BJ (cell line): ENCODE measurements at regions not wholly inside any gene's neighbourhood (a gene's known extent, or its start where the extent isn't known, plus 50 kb on each side); places are given as distances from the start of the nearest gene placed in this dataset.
"Not testable (repeated sequence)": the region's sequence is repeated elsewhere in the genome, so short reads cannot be mapped to it uniquely, and the experiment has no call there.

Experiments used
- CTCF ChIA-PET: fragments of 350-600 bp; formaldehyde crosslinking; extraction: SDS; loops from one replicate; lab custom pipeline; 2021; ENCODE audit warnings: antibody characterized with exemption, inconsistent platforms; lab: Yijun Ruan, JAX
- POLR2A ChIA-PET: fragments of 300-600 bp; sonication (Branson Sonifier 250); formaldehyde crosslinking; extraction: SDS; loops from one replicate; lab custom pipeline; 2021; ENCODE audit warnings: antibody characterized with exemption; lab: Charles Lee
- DNase-seq: peaks from one replicate; pipeline ENCODE4 v3.0.0-alpha.2; 2011; ENCODE audit warnings: low read depth
- H3K27me3 ChIP-seq: 2 replicates; pipeline ENCODE4 v1.6.0; 2011; ENCODE audit warnings: low read length; ENCODE audit not compliant: control insufficient read depth, insufficient read depth
- H3K36me3 ChIP-seq: 2 replicates; pipeline ENCODE4 v1.5.1; 2011; ENCODE audit warnings: low read length; ENCODE audit not compliant: control insufficient read depth, insufficient read depth
- H3K4me3 ChIP-seq: 2 replicates; pipeline ENCODE4 v1.5.1; 2011; ENCODE audit warnings: low read depth, mild to moderate bottlenecking, control low read depth, low read length
- CTCF ChIP-seq: IDR thresholded peaks from 2 replicates; pipeline ENCODE4 v1.5.1; 2011; ENCODE audit warnings: low read depth, mild to moderate bottlenecking, control low read depth, inconsistent platforms, low read length, moderate library complexity; ENCODE audit not compliant: insufficient read depth

- ChIA-PET CTCF (interaction anchor here (0.7 kb wide), 1 partner anchor 20 kb away, joined by 3 read pairs; no protein-coding TSS in a partner anchor), POLR2A (no interaction called here)
- H3K27me3 ChIP-seq = no peaks in the 10 kb centered on the region
- H3K36me3 ChIP-seq = no peaks in the 10 kb centered on the region
- DNase-seq = no peak
- H3K4me3 ChIP-seq = no peak overlapping the region
- TF ChIP-seq CTCF = no peak
These were observed 139.9 kb upstream of the ELL2 start for GRCh38 chr5:96101358-96102089.

- DNase-seq, H3K27me3 ChIP-seq, H3K4me3 ChIP-seq, H3K36me3 ChIP-seq, POLR2A ChIA-PET: not testable (repeated sequence)
- CTCF ChIA-PET = interaction anchor here (0.6 kb wide), 1 partner anchor 14 kb away, joined by 3 read pairs; no protein-coding TSS in a partner anchor
These were observed 135.8 kb upstream of the ELL2 start for GRCh38 chr5:96097488-96097887.

- no peak overlapping the region for H3K4me3 ChIP-seq
These were observed 135.1 kb upstream of the ELL2 start for GRCh38 chr5:96096724-96097123.

GRCh38 chr5:96094904-96095303 lies 133.3 kb upstream of the ELL2 start:
- ChIA-PET CTCF (interaction anchor here (0.5 to 2.0 kb wide), 3 partner anchors 13 to 176 kb away, joined by 3 to 6 read pairs (median 4); no protein-coding TSS in a partner anchor), POLR2A (no interaction called here)
- no peaks in the 10 kb centered on the region for H3K27me3 ChIP-seq
- H3K4me3 ChIP-seq = no peak overlapping the region
- TF ChIP-seq CTCF = no peak
- no peak for DNase-seq
- no peaks in the 10 kb centered on the region for H3K36me3 ChIP-seq

More at GRCh38 chr5:96096724-96097123, 135.1 kb upstream of the ELL2 start:
- DNase-seq = no peak
- POLR2A ChIA-PET = interaction anchor here (0.6 kb wide), 1 partner anchor 17 kb away, joined by 11 read pairs; no protein-coding TSS in a partner anchor
- no peaks in the 10 kb centered on the region for H3K27me3 ChIP-seq
- H3K36me3 ChIP-seq = no peaks in the 10 kb centered on the region
- CTCF ChIA-PET = interaction anchor here (0.6 kb wide), 1 partner anchor 195 kb away, joined by 3 read pairs; no protein-coding TSS in a partner anchor
- no peak for TF ChIP-seq CTCF

- Histone ChIP-seq H3K27me3 (no peaks in the 10 kb centered on the region), H3K4me3 (no peak overlapping the region), H3K36me3 (no peaks in the 10 kb centered on the region)
- ChIA-PET CTCF (interaction anchor here (1.2 kb wide), 1 partner anchor 13 kb away, joined by 5 read pairs; no protein-coding TSS in a partner anchor), POLR2A (interaction anchor here (0.6 kb wide), 1 partner anchor 174 kb away, joined by 3 read pairs; no protein-coding TSS in a partner anchor)
- DNase-seq = no peak
- no peak for TF ChIP-seq CTCF
These were observed 132.3 kb upstream of the ELL2 start for GRCh38 chr5:96093890-96094381.
